ENCODE measurements at regions not wholly inside any gene's neighbourhood (a gene's known extent, or its start where the extent isn't known, plus 50 kb on each side); places are given as distances from the start of the nearest gene placed in this dataset.

DNA sequence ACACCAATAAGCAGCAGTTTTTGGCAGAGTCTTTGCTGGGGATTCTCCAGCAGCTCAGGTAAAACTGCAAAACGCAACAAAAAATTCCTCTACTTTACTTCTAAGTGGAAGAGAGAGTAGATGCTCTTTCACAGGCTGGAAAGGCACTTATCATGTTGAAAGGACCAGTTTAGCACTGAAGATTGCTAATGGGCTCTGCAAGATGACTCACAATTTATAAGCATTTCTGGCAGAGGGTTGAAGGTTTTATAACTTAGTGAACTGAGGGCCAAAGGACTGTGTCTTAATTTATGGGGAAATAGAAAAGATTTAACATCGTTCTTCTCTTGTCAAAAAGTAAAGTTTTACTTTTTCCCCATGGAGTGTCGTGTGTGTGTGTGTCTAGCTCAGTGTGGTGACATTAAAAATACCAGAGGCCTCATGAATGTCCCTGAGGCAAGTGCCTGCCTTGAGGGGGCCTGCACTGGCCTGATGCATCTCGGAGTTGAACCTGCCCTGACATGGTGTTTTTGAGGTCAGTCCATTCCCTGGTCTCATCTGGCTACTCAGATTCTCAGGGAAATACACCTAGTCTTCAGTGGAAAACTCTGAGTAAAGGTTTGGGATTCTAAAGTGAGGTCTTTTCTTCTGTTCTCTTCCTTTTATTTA lies 1092.0 kb downstream of the NAALADL2 start:
- no peak for TF ChIP-seq EZH2 (IDR thresholded peaks at IDR 0.05; ENCODE audit: low read length)
- no peak for TF ChIP-seq CTCF (optimal IDR thresholded peaks at IDR 0.05 in 1 of 3, IDR thresholded peaks at IDR 0.05 in 1 of 3, conservative IDR thresholded peaks at IDR 0.05 in 1 of 3; ENCODE audit: extremely low read depth in 1 of 3, insufficient read depth in 2 of 3, low read length in 3 of 3)
